ENCODE measurements at regions not wholly inside any gene's neighbourhood (a gene's known extent, or its start where the extent isn't known, plus 50 kb on each side); places are given as distances from the start of the nearest gene placed in this dataset.
A peak's percentile ranks its signal among the peaks of the same experiment; 100 is the strongest.

DNA sequence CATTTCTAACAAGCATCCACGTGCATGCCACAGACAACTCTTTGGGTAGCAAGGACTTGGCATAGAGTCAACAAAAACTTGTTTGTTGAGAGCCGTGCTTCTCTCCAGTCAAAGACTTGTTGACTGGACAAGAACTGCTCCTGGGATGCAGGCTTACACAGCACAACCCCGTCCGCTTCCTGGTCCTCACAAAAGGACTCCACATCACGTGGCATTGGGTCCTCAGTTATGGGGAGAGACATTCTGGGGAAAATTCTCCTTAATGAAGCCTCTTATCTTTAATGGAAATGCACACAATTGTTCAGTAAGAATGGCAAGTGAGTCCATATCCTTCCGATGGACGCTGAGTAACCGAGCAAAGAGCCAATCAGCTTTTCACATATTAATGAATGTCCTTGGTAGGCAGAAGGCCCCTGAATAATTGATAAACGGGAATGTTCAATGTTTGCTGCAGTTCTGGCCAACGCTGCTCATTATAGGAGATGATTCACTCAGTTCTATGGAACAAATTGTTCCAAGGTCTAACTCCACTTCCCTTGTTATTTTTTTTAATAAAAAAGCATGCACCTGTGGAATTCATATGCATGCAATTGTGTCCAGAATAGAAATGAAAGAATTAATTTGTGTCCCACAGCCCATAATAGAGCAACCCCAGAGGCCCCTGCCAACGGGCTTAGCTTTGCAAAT is 97.0 kb upstream of the ZNF366 start:
- ATAC-seq, result peak; percentile 74 to 83 (median 78)
- H3K4me1 ChIP-seq, result no peaks in the 10 kb centered on the region
- H3K36me3 ChIP-seq, result no peaks in the 10 kb centered on the region
- peak in 1 of 3 donors; percentile 35 for DNase-seq
- H3K9me3 ChIP-seq, result no peaks in the 10 kb centered on the region
- 55% methylated on average over 11 of the region's 11 CpGs for WGBS (ENCODE audit: insufficient coverage, low coverage, low lambda C conversion rate, missing lambda C conversion rate)
- H3K27ac ChIP-seq, result no peak overlapping the region
- TF ChIP-seq, protein P1, sequence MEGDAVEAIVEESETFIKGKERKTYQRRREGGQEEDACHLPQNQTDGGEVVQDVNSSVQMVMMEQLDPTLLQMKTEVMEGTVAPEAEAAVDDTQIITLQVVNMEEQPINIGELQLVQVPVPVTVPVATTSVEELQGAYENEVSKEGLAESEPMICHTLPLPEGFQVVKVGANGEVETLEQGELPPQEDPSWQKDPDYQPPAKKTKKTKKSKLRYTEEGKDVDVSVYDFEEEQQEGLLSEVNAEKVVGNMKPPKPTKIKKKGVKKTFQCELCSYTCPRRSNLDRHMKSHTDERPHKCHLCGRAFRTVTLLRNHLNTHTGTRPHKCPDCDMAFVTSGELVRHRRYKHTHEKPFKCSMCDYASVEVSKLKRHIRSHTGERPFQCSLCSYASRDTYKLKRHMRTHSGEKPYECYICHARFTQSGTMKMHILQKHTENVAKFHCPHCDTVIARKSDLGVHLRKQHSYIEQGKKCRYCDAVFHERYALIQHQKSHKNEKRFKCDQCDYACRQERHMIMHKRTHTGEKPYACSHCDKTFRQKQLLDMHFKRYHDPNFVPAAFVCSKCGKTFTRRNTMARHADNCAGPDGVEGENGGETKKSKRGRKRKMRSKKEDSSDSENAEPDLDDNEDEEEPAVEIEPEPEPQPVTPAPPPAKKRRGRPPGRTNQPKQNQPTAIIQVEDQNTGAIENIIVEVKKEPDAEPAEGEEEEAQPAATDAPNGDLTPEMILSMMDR (IDR thresholded peaks at IDR 0.05), result no peak
- TF ChIP-seq POLR2A (IDR thresholded peaks at IDR 0.05), result no peak
- intact Hi-C loops (cut with DNase I), result no loop called here
- no peak overlapping the region for H3K4me3 ChIP-seq
- no peaks in the 10 kb centered on the region for H3K27me3 ChIP-seq

DNA sequence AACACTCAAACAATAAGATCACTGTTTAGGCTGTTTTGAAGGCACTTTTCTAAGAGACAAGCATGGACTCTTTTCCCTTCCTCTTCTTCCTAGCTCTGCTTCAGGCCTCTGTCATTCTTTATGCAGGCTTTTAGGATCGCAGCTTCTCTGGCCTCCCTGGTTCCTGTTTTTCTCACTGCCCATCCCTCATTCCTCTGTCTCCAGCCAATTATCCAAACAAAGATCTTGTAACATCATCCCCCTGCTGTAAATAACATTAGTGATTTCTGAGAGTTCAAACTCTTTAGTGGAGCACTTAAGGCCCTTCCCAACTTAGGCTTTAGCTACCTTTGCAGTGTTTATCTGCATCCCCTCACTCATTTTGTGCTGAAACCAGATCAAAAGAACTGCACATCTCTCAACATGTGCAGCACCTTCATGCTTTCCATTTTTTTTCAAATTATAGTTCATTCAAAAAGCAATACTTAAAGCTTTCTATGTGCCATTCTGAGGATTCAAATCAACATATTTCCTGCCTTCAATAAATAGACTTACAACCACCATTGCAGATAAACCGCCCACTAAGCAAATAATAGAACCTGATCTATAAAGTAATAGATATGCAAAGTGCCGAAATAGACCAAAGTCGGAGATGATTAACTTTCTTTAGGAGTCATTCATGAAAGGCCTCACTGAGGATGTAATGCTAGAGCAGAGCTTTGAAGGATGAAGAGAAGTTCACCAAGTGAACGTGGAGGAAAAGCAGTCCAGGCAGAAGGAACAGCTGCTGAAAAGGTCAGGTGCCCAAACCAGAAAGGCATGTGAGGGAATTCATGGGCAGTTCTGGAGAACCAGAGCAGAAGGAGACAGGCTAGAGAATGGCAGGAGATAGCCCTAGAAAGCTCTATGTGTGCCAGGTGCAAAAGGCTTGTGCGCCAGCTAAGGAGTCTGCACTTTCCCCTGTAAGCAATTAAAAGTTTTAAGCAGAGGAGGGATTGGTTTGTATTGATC is 95.8 kb upstream of the ZNF366 start:
- Histone ChIP-seq H3K27me3 (no peaks in the 10 kb centered on the region), H3K36me3 (no peaks in the 10 kb centered on the region), H3K9me3 (no peaks in the 10 kb centered on the region), H3K27ac (peak overlapping the region in 1 of 3 donors; percentile 20), H3K4me3 (no peak overlapping the region), H3K4me1 (no peaks in the 10 kb centered on the region)
- DNase-seq (no peak), ATAC-seq (no peak)
- intact Hi-C loops (cut with DNase I), result no loop called here
- no peak for TF ChIP-seq POLR2A (IDR thresholded peaks at IDR 0.05)
- TF ChIP-seq, protein P1 (IDR thresholded peaks at IDR 0.05), result no peak
- WGBS (ENCODE audit: insufficient coverage, low coverage, low lambda C conversion rate, missing lambda C conversion rate), result 59% methylated on average over 5 of the region's 6 CpGs

DNA sequence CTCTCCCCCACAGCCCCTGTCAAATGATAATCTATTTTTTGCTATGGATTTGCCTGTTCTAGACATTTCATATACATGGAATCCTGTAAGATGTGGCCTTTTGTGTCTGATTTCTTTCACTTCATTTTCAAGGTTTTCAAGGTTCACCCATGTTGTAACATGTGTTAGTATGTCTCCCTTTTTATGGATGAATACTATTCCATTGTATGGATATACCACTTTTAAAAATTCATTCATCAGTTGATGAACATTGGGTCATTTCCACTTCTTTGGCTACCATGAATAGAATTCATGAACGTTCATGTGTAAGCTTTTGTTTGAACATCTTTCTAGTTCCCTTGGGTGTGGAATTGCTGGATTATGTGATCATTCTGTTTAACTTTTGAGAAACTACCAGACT is 94.7 kb upstream of the ZNF366 start:
- Histone ChIP-seq H3K36me3 (no peaks in the 10 kb centered on the region), H3K27me3 (no peaks in the 10 kb centered on the region), H3K9me3 (no peaks in the 10 kb centered on the region), H3K4me3 (no peak overlapping the region), H3K27ac (no peak overlapping the region), H3K4me1 (no peaks in the 10 kb centered on the region)
- DNase-seq, result no peak
- TF ChIP-seq, protein P1 (IDR thresholded peaks at IDR 0.05), result no peak
- TF ChIP-seq POLR2A (IDR thresholded peaks at IDR 0.05), result no peak
- WGBS (ENCODE audit: insufficient coverage, low coverage, low lambda C conversion rate, missing lambda C conversion rate), result 60% methylated on average over 1 of the region's 1 CpG
- no peak for ATAC-seq
- intact Hi-C loops (cut with DNase I), result no loop called here

DNA sequence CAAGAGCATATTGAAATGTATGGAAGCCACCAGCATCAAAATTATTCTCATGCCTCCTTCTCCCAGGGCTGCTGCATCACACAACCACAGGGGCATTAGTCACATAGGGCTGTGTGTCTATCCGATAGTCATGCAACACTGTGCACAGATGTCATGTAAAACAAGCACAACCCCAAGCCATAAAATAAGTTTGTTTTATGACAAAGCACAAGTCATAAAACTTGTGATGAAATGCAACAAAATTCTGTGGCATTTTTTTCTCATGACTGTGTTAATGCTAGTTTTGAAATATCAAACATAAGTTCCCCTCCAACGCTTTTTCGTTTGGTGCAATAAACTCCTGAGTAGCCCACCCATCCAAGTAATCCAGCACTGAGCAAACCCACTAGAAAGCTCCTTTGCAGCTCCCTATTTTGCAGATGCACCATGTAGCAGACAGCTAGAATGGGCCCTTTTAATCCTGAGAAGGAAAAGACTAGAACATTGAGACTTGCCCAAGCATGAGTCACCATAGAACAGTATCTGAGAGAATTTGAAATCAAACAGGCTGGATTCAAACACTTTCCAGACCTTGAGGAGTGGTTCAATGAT is 93.3 kb upstream of the ZNF366 start:
- no peak for ATAC-seq
- peak overlapping the region in 1 of 3 donors; percentile 7 for H3K27ac ChIP-seq
- 59% methylated on average over 3 of the region's 3 CpGs for WGBS (ENCODE audit: insufficient coverage, low coverage, low lambda C conversion rate, missing lambda C conversion rate)

More for the DNA sequence above, 93.3 kb upstream of the ZNF366 start:
- Histone ChIP-seq H3K4me3 (no peak overlapping the region), H3K36me3 (no peaks in the 10 kb centered on the region), H3K4me1 (no peaks in the 10 kb centered on the region), H3K27me3 (no peaks in the 10 kb centered on the region), H3K9me3 (no peaks in the 10 kb centered on the region)
- DNase-seq, result no peak
- TF ChIP-seq, protein P1 (IDR thresholded peaks at IDR 0.05), result no peak
- no peak for TF ChIP-seq POLR2A (IDR thresholded peaks at IDR 0.05)
- intact Hi-C loops (cut with DNase I), result no loop called here

All from right lobe of liver (tissue), 6 donors.